C1 segment of cervical spinal cord (tissue), 14 donors: ENCODE measurements at regions not wholly inside any gene's neighbourhood (a gene's known extent, or its start where the extent isn't known, plus 50 kb on each side); places are given as distances from the start of the nearest gene placed in this dataset.

Experiments
- DNase-seq, 14 donors: peaks; one replicate each; lab custom pipeline; 2025; lab: John Stamatoyannopoulos, UW

DNA sequence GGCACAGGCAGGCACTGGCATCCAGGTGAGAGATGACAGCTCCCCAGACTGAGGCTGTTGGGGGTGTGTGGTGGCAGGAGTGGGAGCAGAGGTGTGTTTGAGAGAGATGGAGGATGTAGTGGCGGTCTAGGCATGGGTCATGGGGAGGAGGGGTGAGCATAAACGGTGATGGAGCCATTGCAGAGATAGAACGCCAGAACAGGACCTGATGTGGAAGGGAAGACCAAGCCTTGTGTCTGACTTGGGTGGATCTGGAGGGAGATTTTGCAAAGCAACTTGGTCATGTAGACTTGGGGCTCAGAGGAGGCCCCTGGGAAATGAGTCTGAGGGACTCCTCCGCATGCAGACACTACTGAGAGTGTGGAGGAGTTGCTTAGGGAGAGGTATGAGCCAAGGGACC is 50.0 kb upstream of the CLDN5 start:
- no peak for DNase-seq

DNA sequence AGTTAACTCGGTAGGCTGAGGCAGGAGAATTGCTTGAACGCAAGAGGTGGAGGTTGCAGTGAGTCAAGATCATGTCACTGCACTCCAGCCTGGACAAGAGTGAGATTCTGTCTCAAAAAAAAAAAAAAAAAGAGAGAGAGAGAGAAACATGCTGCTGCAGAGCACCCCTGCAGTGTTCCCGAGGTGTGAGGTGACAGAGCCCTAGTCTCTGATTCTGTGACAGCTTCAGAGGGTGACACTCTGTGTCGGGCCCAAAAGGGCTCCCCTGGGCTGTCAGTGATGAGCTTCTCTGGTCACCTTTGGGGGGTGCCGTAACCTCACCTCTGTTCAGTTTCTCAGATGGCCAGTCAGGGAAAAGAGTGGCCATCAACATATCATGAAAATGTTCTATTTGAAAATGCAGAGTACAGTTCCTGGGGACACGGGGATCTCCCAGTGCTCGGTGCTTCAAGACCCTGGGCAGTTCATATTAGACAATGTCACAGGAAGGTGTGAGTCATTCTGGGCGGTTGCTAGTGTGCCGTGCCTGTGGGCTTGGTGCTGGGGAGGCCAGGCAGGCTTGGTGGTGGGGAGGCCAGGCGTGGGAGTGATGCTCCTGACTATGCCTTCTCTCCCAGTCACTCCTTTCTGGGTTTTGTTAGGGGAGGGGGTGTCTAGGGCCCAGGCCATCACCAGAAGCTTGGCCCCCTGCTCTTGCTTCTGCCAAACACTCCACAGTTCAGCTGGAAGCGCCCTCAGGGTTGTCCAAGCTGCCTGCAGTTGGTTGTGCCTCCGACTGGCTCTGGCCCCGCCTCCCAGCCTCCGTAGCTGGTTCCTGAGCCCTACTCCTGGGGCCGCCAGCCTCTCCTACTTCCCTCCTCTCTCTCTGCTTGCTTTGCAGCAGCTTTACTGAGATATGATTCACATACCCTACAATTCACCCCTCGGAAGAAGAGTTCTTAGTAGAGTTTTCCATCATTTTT is 52.5 kb upstream of the CLDN5 start:
- DNase-seq = no peak

DNA sequence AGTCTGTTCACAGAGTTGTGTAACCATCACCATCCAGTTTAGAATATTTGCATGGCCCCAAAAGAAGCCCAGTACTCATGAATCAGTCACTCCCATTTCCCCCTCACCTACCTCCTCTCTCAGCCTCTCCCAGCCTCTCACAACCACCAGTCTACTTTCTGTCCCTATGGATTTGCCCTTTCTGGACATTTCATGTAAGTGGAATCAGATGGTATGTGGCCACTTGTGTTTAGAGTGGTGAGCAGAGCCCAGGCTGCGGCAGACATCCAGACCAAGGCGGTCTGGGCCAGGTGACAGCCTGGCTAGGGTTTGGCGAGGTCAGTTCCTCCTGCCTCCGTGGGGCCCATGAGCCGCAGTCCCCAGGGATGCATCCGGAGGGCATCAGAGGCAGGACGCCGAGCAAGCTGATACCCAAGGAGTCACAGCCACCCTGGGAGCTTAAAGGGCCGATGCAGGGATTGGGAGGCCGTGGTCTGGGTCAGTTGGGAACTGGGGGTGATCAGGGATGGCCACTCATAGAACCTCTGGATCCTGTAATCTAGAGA is 53.3 kb upstream of the CLDN5 start:
- DNase-seq = no peak

DNA sequence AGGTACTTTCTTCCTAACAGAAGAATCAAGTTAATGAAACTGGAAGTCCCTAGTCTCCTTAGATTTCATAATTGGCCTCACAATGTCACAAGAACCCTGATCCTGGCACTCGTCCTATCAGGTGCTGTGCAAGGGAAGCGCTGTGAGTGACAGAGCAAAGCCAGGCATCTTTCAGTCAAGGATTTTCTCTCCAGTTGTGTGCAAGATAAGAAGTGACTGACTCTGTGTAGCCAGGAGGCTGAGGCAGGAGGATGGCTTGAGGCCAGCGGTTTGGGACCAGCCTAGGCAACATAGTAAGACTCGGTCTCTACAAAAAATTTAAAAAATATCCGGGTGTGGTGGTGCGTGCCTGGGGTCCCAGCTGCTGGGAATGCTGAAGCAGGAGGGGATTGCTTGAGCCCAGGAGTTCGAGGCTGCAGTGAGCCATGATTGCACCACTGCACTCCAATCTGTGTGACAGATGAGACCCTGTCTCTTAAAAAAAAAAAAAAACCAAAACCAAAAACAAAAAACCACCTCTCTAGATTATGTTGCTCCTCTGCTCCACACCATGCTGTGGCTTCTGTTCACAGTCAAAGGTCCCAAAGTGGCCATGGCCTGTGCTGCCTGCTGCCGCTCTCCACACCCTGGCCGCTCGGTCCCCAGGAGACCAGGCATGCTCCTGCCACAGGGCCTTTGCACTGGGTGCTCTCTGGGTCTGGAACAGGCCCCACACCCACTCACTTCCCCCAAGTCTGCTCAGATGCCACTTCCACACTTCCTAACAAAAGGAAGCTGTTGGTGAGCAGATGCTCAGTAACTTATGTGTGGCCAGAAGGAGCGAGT is 54.2 kb upstream of the CLDN5 start:
- no peak for DNase-seq

DNA sequence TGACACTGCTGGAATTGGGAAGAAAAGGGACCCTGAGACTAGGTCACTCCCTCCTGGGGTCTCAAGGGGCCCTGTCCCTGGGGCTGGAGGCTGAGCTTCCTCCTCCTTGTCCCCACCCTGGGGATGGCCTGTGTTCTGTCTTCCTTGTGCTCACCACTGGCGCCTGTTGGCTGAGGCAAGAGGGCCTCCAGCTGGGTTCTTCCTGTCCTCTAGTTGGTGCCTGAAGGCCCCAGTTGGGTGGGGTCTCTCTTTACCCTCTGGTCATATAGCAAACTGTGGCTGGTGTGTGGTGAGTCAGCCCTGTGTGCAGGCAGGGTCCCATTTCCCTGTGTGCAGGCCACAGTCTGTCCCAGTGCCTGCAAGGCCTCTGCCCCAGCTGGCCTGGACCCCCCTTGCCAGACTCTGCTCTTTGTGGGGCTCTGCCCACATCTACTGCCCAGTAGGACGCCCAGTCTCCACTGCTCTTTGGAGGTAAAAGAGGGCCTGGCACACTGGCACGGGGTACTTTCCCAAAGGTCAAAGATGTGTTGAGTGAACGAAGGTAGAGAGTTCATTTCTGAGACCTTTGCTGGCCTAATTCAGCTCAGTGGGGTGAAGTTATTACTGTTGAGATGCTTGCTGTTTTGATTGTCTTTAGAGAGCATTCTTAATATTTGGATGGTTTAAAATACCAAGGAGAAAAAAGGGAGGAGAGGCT is 55.1 kb upstream of the CLDN5 start:
- DNase-seq = no peak

GRCh38 chr22:19579880-19580279 is 55.7 kb upstream of the CLDN5 start:
- DNase-seq = no peak

GRCh38 chr22:19580291-19580890 is 56.2 kb upstream of the CLDN5 start:
- no peak for DNase-seq

DNA sequence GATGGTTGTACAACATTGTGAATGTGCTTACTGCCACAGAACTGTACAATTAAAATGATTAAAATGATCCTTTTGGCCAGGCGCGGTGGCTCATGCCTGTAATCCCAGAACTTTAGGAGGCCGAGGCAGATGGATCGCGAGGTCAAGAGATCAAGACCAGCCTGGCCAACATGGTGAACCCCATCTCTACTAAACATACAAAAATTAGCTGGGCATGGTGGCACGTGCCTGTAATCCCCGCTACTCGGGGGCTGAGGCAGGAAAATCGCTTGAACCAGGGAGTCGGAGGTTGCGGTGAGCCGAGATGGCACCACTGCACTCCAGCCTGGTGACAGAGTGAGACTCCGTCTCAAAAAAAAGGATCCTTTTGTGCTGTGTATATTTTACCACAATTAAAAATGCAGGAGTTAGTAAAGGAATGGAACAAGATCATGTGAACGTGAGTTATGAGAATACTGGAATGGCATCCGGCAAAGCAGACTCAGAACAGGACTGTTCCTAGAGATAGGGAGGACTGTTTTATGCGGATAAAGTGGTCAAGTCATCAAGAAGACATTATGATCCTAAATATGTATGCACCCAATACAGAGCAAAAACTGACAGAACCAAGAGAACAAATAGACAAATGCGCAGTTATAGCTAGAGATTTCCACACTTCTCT is 58.0 kb upstream of the CLDN5 start:
- DNase-seq = no peak

GRCh38 chr22:19586922-19587684 is 62.9 kb upstream of the CLDN5 start:
- DNase-seq = no peak

- DNase-seq = no peak
Measured at GRCh38 chr22:19590696-19591095, 66.5 kb upstream of the CLDN5 start.

- DNase-seq = no peak
Measured at GRCh38 chr22:19591568-19591967, 67.4 kb upstream of the CLDN5 start.

DNA sequence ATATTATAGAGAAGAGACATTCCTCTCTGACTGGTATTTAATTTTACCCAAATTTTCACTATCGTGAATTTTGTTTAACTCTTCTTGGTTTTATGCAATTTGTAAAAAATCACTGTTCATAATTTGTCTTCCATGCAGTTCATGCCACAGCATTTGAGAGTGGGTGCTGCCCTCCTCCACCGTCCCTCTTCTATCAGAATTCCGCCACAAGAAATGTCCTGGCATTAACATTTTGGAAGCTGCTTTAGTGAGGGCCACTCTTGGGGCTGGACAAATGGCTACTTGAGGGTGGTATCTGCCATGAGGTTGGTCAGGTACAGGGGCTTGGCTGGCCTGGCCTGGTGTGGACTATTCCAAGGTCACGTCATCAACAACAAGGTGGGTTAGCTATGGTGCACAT is 68.3 kb upstream of the CLDN5 start:
- DNase-seq = no peak

- DNase-seq = no peak
Measured at GRCh38 chr22:19593991-19594569, 69.9 kb upstream of the CLDN5 start.

DNA sequence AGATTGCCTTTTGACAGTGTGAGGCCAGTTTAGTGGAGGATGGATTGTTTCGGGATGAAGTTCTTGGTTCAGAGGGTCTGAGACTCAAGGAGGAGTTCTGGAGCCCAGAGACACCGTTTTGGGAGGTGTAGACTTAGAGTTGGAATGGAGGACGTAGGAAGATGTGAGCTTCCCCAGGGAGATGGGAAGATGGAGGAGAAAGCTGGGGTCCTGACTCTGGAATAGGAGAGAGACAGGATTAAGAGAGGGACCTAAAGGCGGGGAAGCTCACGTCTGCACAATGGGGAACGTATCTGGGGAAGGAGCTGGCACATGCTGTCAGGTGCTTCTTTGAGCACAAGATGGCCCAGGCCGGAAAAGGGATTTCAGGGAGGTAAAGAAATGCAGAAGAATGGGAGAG is 71.3 kb upstream of the CLDN5 start:
- DNase-seq = no peak

- no peak for DNase-seq
Measured at GRCh38 chr22:19596680-19597398, 72.6 kb upstream of the CLDN5 start.

GRCh38 chr22:19597399-19597735 is 73.2 kb upstream of the CLDN5 start:
- DNase-seq = no peak

GRCh38 chr22:19598054-19598855 is 74.0 kb upstream of the CLDN5 start:
- no peak for DNase-seq

- DNase-seq = no peak
Measured at GRCh38 chr22:19599004-19599403, 74.8 kb upstream of the CLDN5 start.
